ENCODE measurements at regions not wholly inside any gene's neighbourhood (a gene's known extent, or its start where the extent isn't known, plus 50 kb on each side); places are given as distances from the start of the nearest gene placed in this dataset.

GRCh38 chr2:189302274-189302948 lies 122.8 kb upstream of the COL5A2 start:
- in situ Hi-C loops (cut with HindIII; ENCODE audit: low sequenced_read_pairs) = no loop called here
- TF ChIP-seq CTCF (IDR thresholded peaks at IDR 0.05; ENCODE audit: low read depth, low read length) = no peak
- DNase-seq (ENCODE audit: low read depth, low spot score) = no peak
- no peak overlapping the region for H3K4me3 ChIP-seq (ENCODE audit: low read depth, low read length)

GRCh38 chr2:189304360-189304759 lies 124.8 kb upstream of the COL5A2 start:
- in situ Hi-C loops (cut with HindIII; ENCODE audit: low sequenced_read_pairs) = no loop called here
- no peak overlapping the region for H3K4me3 ChIP-seq (ENCODE audit: low read depth, low read length)
- no peak for DNase-seq (ENCODE audit: low read depth, low spot score)
- TF ChIP-seq CTCF (IDR thresholded peaks at IDR 0.05; ENCODE audit: low read depth, low read length) = no peak

GRCh38 chr2:189305291-189305943 lies 125.9 kb upstream of the COL5A2 start:
- no peak for TF ChIP-seq CTCF (IDR thresholded peaks at IDR 0.05; ENCODE audit: low read depth, low read length)
- in situ Hi-C loops (cut with HindIII; ENCODE audit: low sequenced_read_pairs) = no loop called here
- no peak overlapping the region for H3K4me3 ChIP-seq (ENCODE audit: low read depth, low read length)
- peak; percentile 45 for DNase-seq (ENCODE audit: low read depth, low spot score)

- no peak for TF ChIP-seq CTCF (IDR thresholded peaks at IDR 0.05; ENCODE audit: low read depth, low read length)
- in situ Hi-C loops (cut with HindIII; ENCODE audit: low sequenced_read_pairs) = no loop called here
- no peak for DNase-seq (ENCODE audit: low read depth, low spot score)
- no peak overlapping the region for H3K4me3 ChIP-seq (ENCODE audit: low read depth, low read length)
These were observed 127.0 kb upstream of the COL5A2 start for GRCh38 chr2:189306525-189306924.

- DNase-seq (ENCODE audit: low read depth, low spot score) = no peak
- no peak for TF ChIP-seq CTCF (IDR thresholded peaks at IDR 0.05; ENCODE audit: low read depth, low read length)
- no peak overlapping the region for H3K4me3 ChIP-seq (ENCODE audit: low read depth, low read length)
- in situ Hi-C loops (cut with HindIII; ENCODE audit: low sequenced_read_pairs) = no loop called here
These were observed 128.7 kb upstream of the COL5A2 start for GRCh38 chr2:189308056-189308790.

GRCh38 chr2:189309331-189309730 lies 129.8 kb upstream of the COL5A2 start:
- in situ Hi-C loops (cut with HindIII; ENCODE audit: low sequenced_read_pairs) = no loop called here
- no peak for TF ChIP-seq CTCF (IDR thresholded peaks at IDR 0.05; ENCODE audit: low read depth, low read length)
- H3K4me3 ChIP-seq (ENCODE audit: low read depth, low read length) = no peak overlapping the region
- DNase-seq (ENCODE audit: low read depth, low spot score) = no peak

Measured in astrocyte of the spinal cord (primary cell).